Activated CD4-positive, alpha-beta memory T cell treated with anti-CD3 and anti-CD28 coated beads, Interleukin-2, amount 10 ng/mL, durations not matched to agents 7 days and 5 days (primary cell): ENCODE measurements at regions not wholly inside any gene's neighbourhood (a gene's known extent, or its start where the extent isn't known, plus 50 kb on each side); places are given as distances from the start of the nearest gene placed in this dataset.

Experiments used
- CTCF ChIA-PET: fragments of 350-600 bp; sonication (Branson Sonifier 250); formaldehyde crosslinking; loops from one replicate; lab custom pipeline; 2021; ENCODE audit warnings: antibody characterized with exemption, inconsistent platforms; lab: Charles Lee
- POLR2A ChIA-PET: fragments of 350-600 bp; sonication (Branson Sonifier 250); formaldehyde crosslinking; loops from one replicate; lab custom pipeline; 2021; ENCODE audit warnings: antibody characterized with exemption; lab: Charles Lee
- DNase-seq: peaks from one replicate; pipeline ENCODE4 v3.0.0-alpha.2; 2020
- H3K27ac Mint-ChIP-seq: one replicate; pipeline ENCODE4 v1.8.0; 2021; ENCODE audit warnings: mild to moderate bottlenecking, mixed read lengths
- H3K27me3 Mint-ChIP-seq: one replicate; pipeline ENCODE4 v1.8.0; 2021; ENCODE audit warnings: mixed read lengths
- H3K36me3 Mint-ChIP-seq: one replicate; pipeline ENCODE4 v1.8.0; 2021; ENCODE audit warnings: low read depth, mixed read lengths
- H3K4me1 Mint-ChIP-seq: one replicate; pipeline ENCODE4 v1.8.0; 2021; ENCODE audit warnings: mixed read lengths
- H3K4me3 Mint-ChIP-seq: one replicate; pipeline ENCODE4 v1.8.0; 2021; ENCODE audit warnings: mild to moderate bottlenecking, mixed read lengths
- H3K9me3 Mint-ChIP-seq: one replicate; pipeline ENCODE4 v1.8.0; 2021; ENCODE audit warnings: mixed read lengths

DNA sequence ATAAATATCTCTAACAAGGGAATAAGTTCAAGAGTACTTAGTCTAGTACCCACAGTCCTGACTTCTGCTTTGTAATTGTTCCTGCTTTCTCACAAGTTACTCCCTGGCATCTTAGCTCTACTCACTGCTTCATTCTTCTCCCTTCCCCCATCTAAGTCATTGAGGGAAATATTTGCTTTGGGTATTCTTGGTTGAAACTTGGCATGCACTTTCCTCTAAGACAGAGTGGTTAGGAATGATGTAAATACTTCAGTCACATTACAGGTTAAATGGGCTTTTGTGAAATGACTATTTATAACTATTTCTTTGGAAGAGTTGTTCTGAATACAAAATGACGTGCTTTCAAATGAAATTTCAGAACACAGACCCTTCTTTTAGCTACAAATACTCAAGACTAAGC is 67.7 kb upstream of the PLEKHG1 start:
- peaks cover 2% of the 10 kb centered on the region for H3K27me3 Mint-ChIP-seq
- no peaks in the 10 kb centered on the region for H3K36me3 Mint-ChIP-seq
- H3K9me3 Mint-ChIP-seq: no peaks in the 10 kb centered on the region
- no peak overlapping the region for H3K27ac Mint-ChIP-seq
- ChIA-PET POLR2A (no interaction called here), CTCF (no interaction called here)
- H3K4me3 Mint-ChIP-seq: no peak overlapping the region
- H3K4me1 Mint-ChIP-seq: no peaks in the 10 kb centered on the region
- no peak for DNase-seq

DNA sequence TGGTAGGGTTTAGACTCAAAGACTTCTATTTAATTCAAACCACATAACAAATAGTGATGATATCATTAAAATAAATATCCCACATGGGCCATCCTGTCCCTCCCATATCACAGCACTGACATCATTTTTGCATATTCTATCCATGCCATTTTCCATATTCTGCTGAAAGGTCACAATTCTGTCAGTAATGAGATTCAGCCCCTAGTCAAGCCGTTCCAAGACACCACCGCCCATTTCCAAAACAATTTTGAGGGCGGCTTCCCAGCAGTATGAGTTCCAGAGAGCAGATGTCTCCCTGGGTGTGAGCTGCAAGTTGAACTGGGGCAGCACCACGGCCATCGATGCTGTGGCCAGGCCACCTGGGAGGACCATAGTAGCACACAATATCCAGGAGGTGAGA is 65.1 kb upstream of the PLEKHG1 start:
- H3K9me3 Mint-ChIP-seq: no peaks in the 10 kb centered on the region
- DNase-seq: no peak
- peaks cover 1% of the 10 kb centered on the region for H3K4me1 Mint-ChIP-seq
- POLR2A ChIA-PET: no interaction called here
- H3K4me3 Mint-ChIP-seq: no peak overlapping the region
- peaks cover 11% of the 10 kb centered on the region for H3K27me3 Mint-ChIP-seq
- no peak overlapping the region for H3K27ac Mint-ChIP-seq
- CTCF ChIA-PET: no interaction called here
- H3K36me3 Mint-ChIP-seq: no peaks in the 10 kb centered on the region

DNA sequence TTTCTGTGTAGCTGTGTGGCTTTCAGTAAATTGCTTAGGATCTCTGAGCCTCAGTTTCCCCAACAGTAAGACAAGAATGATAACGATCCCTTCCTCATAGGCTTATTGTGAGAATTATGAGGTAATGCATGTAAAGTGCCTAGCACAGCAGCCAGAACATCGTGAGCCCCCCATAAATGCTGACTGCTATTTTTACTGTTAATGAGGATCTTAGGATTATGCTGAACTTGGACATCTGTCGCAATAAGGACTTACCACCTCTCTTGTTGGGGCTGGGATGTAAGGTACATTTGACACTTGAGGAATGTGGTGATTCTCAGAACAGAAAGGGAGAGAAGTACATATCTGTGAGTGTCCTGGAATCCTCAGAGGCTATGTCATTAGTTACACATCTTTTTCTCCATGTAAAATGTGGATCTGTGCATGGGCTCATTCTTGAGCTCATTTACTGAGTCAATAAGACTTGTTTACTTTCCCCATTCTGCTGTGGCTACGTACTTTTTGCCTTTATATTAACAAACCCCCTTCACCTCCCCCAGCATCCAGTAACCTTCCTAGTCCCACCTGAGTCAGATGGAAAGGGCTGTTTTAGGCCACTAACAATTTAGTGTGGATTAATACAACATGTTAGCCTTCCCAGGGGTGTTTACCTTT is 64.4 kb upstream of the PLEKHG1 start:
- POLR2A ChIA-PET: no interaction called here
- no peak overlapping the region for H3K4me3 Mint-ChIP-seq
- no peak overlapping the region for H3K27ac Mint-ChIP-seq
- H3K4me1 Mint-ChIP-seq: peaks cover 1% of the 10 kb centered on the region
- no peak for DNase-seq
- H3K9me3 Mint-ChIP-seq: no peaks in the 10 kb centered on the region
- peaks cover 13% of the 10 kb centered on the region for H3K27me3 Mint-ChIP-seq
- CTCF ChIA-PET: no interaction called here
- no peaks in the 10 kb centered on the region for H3K36me3 Mint-ChIP-seq

- ChIA-PET CTCF (no interaction called here), POLR2A (no interaction called here)
- Mint-ChIP-seq H3K4me1 (peaks cover 1% of the 10 kb centered on the region), H3K36me3 (no peaks in the 10 kb centered on the region), H3K4me3 (no peak overlapping the region), H3K9me3 (no peaks in the 10 kb centered on the region), H3K27ac (no peak overlapping the region), H3K27me3 (peaks cover 13% of the 10 kb centered on the region)
- no peak for DNase-seq
Measured at GRCh38 chr6:150535818-150536220, 63.9 kb upstream of the PLEKHG1 start.

DNA sequence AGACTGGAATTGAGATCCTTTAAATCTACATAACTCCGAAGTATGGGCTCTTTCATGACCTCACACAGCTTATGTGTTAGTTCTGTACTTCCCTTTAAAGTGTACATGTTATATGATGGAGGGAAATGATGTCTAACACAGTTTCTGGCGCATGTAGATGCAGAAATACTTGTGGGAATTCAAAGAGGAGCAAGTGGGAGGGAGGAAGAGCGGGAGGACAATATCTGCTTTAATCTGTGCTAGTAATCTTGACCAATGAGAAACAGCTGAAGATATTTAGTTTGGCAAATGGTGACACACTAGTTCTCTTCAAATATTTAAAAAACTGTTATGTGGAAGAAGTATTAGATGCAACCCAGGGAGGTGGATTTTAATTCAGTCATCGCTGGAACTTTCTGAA is 62.9 kb upstream of the PLEKHG1 start:
- Mint-ChIP-seq H3K27me3 (peaks cover 13% of the 10 kb centered on the region), H3K4me3 (no peak overlapping the region), H3K36me3 (no peaks in the 10 kb centered on the region), H3K4me1 (peaks cover 1% of the 10 kb centered on the region), H3K9me3 (no peaks in the 10 kb centered on the region), H3K27ac (no peak overlapping the region)
- CTCF ChIA-PET: no interaction called here
- POLR2A ChIA-PET: no interaction called here
- DNase-seq: no peak

DNA sequence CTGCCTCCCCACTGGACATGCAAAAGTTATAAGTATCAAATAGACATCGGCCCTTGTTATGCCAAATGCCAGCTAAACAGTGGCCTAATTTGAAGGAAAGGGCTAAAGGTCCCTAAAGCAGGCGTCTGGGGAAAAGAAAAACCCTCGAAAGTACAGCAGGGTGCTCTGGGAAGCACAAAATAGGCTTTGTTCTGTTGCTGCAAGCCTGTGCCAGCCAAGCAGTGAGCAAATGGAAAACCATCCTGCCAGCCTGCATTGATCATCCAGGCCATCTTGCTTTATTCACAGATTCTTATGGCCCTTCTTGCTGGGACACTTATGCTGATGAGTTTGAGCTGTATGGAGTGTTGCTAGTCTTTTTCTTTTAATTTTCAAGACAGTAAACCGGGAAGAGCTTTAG is 62.2 kb upstream of the PLEKHG1 start:
- POLR2A ChIA-PET: no interaction called here
- H3K4me3 Mint-ChIP-seq: no peak overlapping the region
- H3K4me1 Mint-ChIP-seq: peaks cover 1% of the 10 kb centered on the region
- no peaks in the 10 kb centered on the region for H3K36me3 Mint-ChIP-seq
- CTCF ChIA-PET: no interaction called here
- H3K27me3 Mint-ChIP-seq: peaks cover 13% of the 10 kb centered on the region
- no peak for DNase-seq
- H3K9me3 Mint-ChIP-seq: no peaks in the 10 kb centered on the region
- no peak overlapping the region for H3K27ac Mint-ChIP-seq

DNA sequence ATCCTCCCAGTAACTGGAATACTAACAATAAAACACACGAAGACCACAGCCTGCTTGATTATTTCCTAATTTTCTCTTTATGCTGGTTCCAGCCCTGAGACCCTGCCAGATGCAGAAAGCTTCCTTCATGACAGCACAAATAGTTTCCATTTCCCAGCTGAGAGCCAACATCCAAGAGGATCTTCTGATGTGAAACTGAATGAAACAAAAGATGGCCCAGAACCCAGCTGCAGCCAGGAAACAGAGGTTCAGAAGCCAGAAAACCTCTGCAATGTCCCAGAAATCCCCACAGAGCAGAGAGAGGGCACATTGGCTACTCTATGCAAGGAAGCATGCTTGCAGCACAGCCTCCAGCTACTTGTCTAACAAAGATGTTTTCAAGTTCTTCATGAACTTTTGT is 61.8 kb upstream of the PLEKHG1 start:
- Mint-ChIP-seq H3K4me1 (peaks cover 1% of the 10 kb centered on the region), H3K27me3 (peaks cover 13% of the 10 kb centered on the region), H3K36me3 (no peaks in the 10 kb centered on the region), H3K27ac (no peak overlapping the region), H3K4me3 (no peak overlapping the region), H3K9me3 (no peaks in the 10 kb centered on the region)
- no peak for DNase-seq
- ChIA-PET POLR2A (no interaction called here), CTCF (no interaction called here)

DNA sequence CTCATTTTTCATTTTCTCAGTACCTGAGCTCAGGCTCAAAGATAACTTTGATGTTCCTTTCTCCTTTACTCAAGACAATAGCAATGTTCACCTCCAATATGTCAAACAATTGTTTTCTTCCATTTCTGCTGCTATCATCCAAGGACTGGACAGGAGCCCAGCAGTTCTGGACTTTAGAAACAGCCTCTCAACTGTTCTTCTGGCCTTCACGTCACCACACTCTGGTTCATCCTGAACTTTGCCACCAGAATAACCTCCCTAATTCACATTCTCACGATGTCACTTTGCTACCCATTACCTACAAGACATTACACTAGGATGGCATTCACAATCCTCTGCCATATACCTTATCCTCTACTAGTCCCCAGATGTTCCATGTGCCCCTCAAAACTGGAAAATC is 60.6 kb upstream of the PLEKHG1 start:
- no peaks in the 10 kb centered on the region for H3K9me3 Mint-ChIP-seq
- no peak for DNase-seq
- ChIA-PET CTCF (no interaction called here), POLR2A (no interaction called here)
- H3K36me3 Mint-ChIP-seq: no peaks in the 10 kb centered on the region
- H3K4me3 Mint-ChIP-seq: no peak overlapping the region
- no peak overlapping the region for H3K27ac Mint-ChIP-seq
- peaks cover 15% of the 10 kb centered on the region for H3K27me3 Mint-ChIP-seq
- peaks cover 1% of the 10 kb centered on the region for H3K4me1 Mint-ChIP-seq

DNA sequence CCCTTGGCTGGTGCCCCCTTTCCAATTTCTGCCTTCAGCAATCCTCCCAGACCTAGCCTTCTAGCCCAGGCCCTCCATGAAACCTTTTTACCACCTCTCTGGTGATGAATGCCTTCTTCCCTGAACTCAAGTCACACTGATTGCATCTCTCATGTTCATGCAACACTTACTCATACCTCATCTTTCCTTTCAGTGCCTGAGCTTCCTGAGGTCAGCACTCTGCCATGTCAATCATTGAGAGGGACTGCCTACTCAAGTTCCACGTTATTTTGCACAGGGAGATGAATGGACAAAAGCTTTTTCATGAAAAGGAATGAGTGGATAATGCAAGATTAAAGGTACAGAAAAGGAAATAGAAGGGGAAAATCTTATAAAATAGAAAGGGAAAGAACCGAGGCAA is 60.1 kb upstream of the PLEKHG1 start:
- no peak overlapping the region for H3K27ac Mint-ChIP-seq
- H3K27me3 Mint-ChIP-seq: peaks cover 15% of the 10 kb centered on the region
- peaks cover 1% of the 10 kb centered on the region for H3K4me1 Mint-ChIP-seq
- CTCF ChIA-PET: no interaction called here
- POLR2A ChIA-PET: no interaction called here
- no peaks in the 10 kb centered on the region for H3K9me3 Mint-ChIP-seq
- no peak for DNase-seq
- H3K36me3 Mint-ChIP-seq: no peaks in the 10 kb centered on the region
- no peak overlapping the region for H3K4me3 Mint-ChIP-seq

- no peaks in the 10 kb centered on the region for H3K36me3 Mint-ChIP-seq
- no peak overlapping the region for H3K27ac Mint-ChIP-seq
- H3K4me1 Mint-ChIP-seq: peaks cover 1% of the 10 kb centered on the region
- no peaks in the 10 kb centered on the region for H3K9me3 Mint-ChIP-seq
- CTCF ChIA-PET: interaction anchor here (1.0 kb wide), 1 partner anchor 59 kb away, joined by 3 read pairs; no protein-coding TSS in a partner anchor
- POLR2A ChIA-PET: no interaction called here
- DNase-seq: no peak
- no peak overlapping the region for H3K4me3 Mint-ChIP-seq
- peaks cover 27% of the 10 kb centered on the region for H3K27me3 Mint-ChIP-seq
Measured at GRCh38 chr6:150541576-150541975, 58.1 kb upstream of the PLEKHG1 start.

DNA sequence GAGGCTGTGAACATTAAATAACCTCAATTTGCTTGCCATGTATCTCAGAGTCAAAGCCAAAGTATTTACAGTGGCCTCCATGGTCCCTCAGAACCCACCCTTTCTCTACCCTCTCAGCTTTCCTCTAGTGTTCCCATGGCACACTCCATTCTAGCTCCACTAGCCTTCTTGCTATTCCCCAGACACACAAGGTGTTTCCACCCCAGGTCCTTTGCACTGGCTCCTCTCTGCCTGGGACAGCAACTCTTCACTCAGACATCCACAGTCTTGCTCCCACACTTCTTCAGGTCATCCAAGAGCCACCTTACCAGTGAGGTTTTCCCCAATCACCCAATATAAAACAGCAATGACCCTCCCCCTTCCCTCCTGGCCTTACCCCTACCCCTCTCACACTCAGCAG is 56.5 kb upstream of the PLEKHG1 start:
- H3K27ac Mint-ChIP-seq: no peak overlapping the region
- CTCF ChIA-PET: no interaction called here
- no peaks in the 10 kb centered on the region for H3K9me3 Mint-ChIP-seq
- peaks cover 1% of the 10 kb centered on the region for H3K4me1 Mint-ChIP-seq
- H3K4me3 Mint-ChIP-seq: no peak overlapping the region
- DNase-seq: no peak
- no peaks in the 10 kb centered on the region for H3K36me3 Mint-ChIP-seq
- peaks cover 30% of the 10 kb centered on the region for H3K27me3 Mint-ChIP-seq
- POLR2A ChIA-PET: no interaction called here

GRCh38 chr6:150544793-150545192 is 54.9 kb upstream of the PLEKHG1 start:
- Mint-ChIP-seq H3K36me3 (no peaks in the 10 kb centered on the region), H3K9me3 (no peaks in the 10 kb centered on the region), H3K27me3 (peaks cover 21% of the 10 kb centered on the region), H3K27ac (no peak overlapping the region), H3K4me3 (no peak overlapping the region), H3K4me1 (no peaks in the 10 kb centered on the region)
- CTCF ChIA-PET: interaction anchor here (1.3 kb wide), 1 partner anchor 127 kb away, joined by 4 read pairs; no protein-coding TSS in a partner anchor
- DNase-seq: no peak
- POLR2A ChIA-PET: no interaction called here

GRCh38 chr6:150546457-150546856 is 53.2 kb upstream of the PLEKHG1 start:
- peaks cover 21% of the 10 kb centered on the region for H3K27me3 Mint-ChIP-seq
- no peaks in the 10 kb centered on the region for H3K36me3 Mint-ChIP-seq
- POLR2A ChIA-PET: no interaction called here
- no peak overlapping the region for H3K27ac Mint-ChIP-seq
- no peaks in the 10 kb centered on the region for H3K4me1 Mint-ChIP-seq
- CTCF ChIA-PET: interaction anchor here (1.1 kb wide), 1 partner anchor 129 kb away, joined by 3 read pairs; no protein-coding TSS in a partner anchor
- DNase-seq: no peak
- H3K4me3 Mint-ChIP-seq: no peak overlapping the region
- no peaks in the 10 kb centered on the region for H3K9me3 Mint-ChIP-seq

- Mint-ChIP-seq H3K36me3 (no peaks in the 10 kb centered on the region), H3K9me3 (no peaks in the 10 kb centered on the region), H3K27me3 (peaks cover 21% of the 10 kb centered on the region), H3K4me3 (no peak overlapping the region), H3K4me1 (no peaks in the 10 kb centered on the region), H3K27ac (no peak overlapping the region)
- POLR2A ChIA-PET: no interaction called here
- no peak for DNase-seq
- CTCF ChIA-PET: interaction anchor here (1.2 kb wide), 1 partner anchor 19 kb away, joined by 3 read pairs; no protein-coding TSS in a partner anchor
Measured at GRCh38 chr6:150547502-150548222, 52.0 kb upstream of the PLEKHG1 start.
